K562 (cell line): ENCODE measurements at regions not wholly inside any gene's neighbourhood (a gene's known extent, or its start where the extent isn't known, plus 50 kb on each side); places are given as distances from the start of the nearest gene placed in this dataset.
A peak's percentile ranks its signal among the peaks of the same experiment; 100 is the strongest.

Source experiments
- ARHGAP35 ChIP-seq: fragments of 450-650 bp; IDR thresholded peaks from 2 replicates; pipeline ENCODE4 v1.6.1; 2018; ENCODE audit not compliant: partially characterized antibody
- ARID2 ChIP-seq: fragments of 450-650 bp; IDR thresholded peaks from 2 replicates; pipeline ENCODE4 v1.6.1; 2017; ENCODE audit warnings: antibody characterized with exemption, mild to moderate bottlenecking
- ARNT ChIP-seq, 2 experiments: fragments of 450-650 bp; IDR thresholded peaks; 2 replicates each; pipeline ENCODE4 v1.6.1; 2016; ENCODE audit warnings: mild to moderate bottlenecking in 1 of 2
- CBX2 ChIP-seq: fragments of 200-600 bp; sonication (generic); IDR thresholded peaks from one replicate; pipeline ENCODE4 v1.6.1; 2012; ENCODE audit warnings: mild to moderate bottlenecking, low read length, inconsistent platforms; ENCODE audit not compliant: insufficient read depth, poor library complexity, severe bottlenecking
- CREB1 ChIP-seq, 2 experiments: sonication (generic) in 1 of 2; formaldehyde crosslinking in 1 of 2; IDR thresholded peaks; 2 replicates each; pipeline versions ENCODE4 v1.6.1 to v1.8.0; 2012 to 2022; ENCODE audit warnings: inconsistent platforms in 1 of 2, mild to moderate bottlenecking in 1 of 2, missing genetic modification reagents in 1 of 2, moderate library complexity in 1 of 2
- FOXJ2 ChIP-seq: fragments of 200-800 bp; sonication (Bioruptor generic); IDR thresholded peaks from 2 replicates; pipeline ENCODE4 v1.6.1; 2016; ENCODE audit warnings: missing genetic modification characterization, missing compliant biosample characterization
- MCM5 ChIP-seq: fragments of 450-650 bp; IDR thresholded peaks from 2 replicates; pipeline ENCODE4 v1.6.1; 2016; ENCODE audit warnings: low read depth
- NCOA1 ChIP-seq: fragments of 450-650 bp; IDR thresholded peaks from 2 replicates; pipeline ENCODE4 v1.6.1; 2016; ENCODE audit warnings: low read depth
- NRF1 ChIP-seq, 2 experiments: fragments of 450-650 bp; IDR thresholded peaks in 1 of 2; conservative IDR thresholded peaks in 1 of 2; 2 replicates each; pipeline ENCODE4 v1.6.1; 2014; ENCODE audit warnings: mild to moderate bottlenecking in 2 of 2
- PHF8 ChIP-seq: fragments of 200-600 bp; sonication (generic); IDR thresholded peaks from 2 replicates; pipeline ENCODE4 v1.6.1; 2012; ENCODE audit warnings: mixed run types, mild to moderate bottlenecking, inconsistent platforms, low read length, moderate library complexity, borderline replicate concordance
- PRPF4 ChIP-seq: fragments of 200-400 bp; formaldehyde crosslinking; IDR thresholded peaks from one replicate; pipeline ENCODE4 v1.6.1; 2017; ENCODE audit warnings: low read length, low read depth, mild to moderate bottlenecking; ENCODE audit not compliant: insufficient read depth, poor library complexity, severe bottlenecking
- RBFOX2 ChIP-seq: fragments of 200-400 bp; formaldehyde crosslinking; IDR thresholded peaks from 2 replicates; pipeline ENCODE4 v1.6.1; 2017; ENCODE audit warnings: low read depth, mild to moderate bottlenecking, low read length, moderate library complexity
- TARDBP ChIP-seq: fragments of 450-650 bp; IDR thresholded peaks from 2 replicates; pipeline ENCODE4 v1.6.1; 2016
- TCF7L2 ChIP-seq: fragments of 150-350 bp; IDR thresholded peaks from 2 replicates; pipeline ENCODE4 v1.6.1; 2016; ENCODE audit warnings: low read depth, mild to moderate bottlenecking, low read length, moderate library complexity
- THRAP3 ChIP-seq: fragments of 450-650 bp; IDR thresholded peaks from 2 replicates; pipeline ENCODE4 v1.6.1; 2016; ENCODE audit warnings: mild to moderate bottlenecking, inconsistent platforms, borderline replicate concordance
- ZNF124 ChIP-seq: sonication (generic); formaldehyde crosslinking; IDR thresholded peaks from 2 replicates; pipeline ENCODE4 v1.8.1; 2022; ENCODE audit warnings: missing genetic modification reagents
- ZNF212 ChIP-seq: fragments of 450-650 bp; formaldehyde crosslinking; IDR thresholded peaks from 2 replicates; pipeline ENCODE4 v1.4.0; 2020; ENCODE audit warnings: mild to moderate bottlenecking
- TF ChIP-seq, protein P1 (sequence below): fragments of 250-450 bp; sonication (Bioruptor Pico); IDR thresholded peaks from 2 replicates; pipeline ENCODE4 v1.4.0; 2020; ENCODE audit warnings: borderline replicate concordance
- TF ChIP-seq, protein P2 (sequence below): fragments of 450-650 bp; formaldehyde crosslinking; IDR thresholded peaks from 2 replicates; pipeline ENCODE4 v1.4.0; 2020; ENCODE audit warnings: mild to moderate bottlenecking, mixed read lengths
- TF ChIP-seq, protein P3 (sequence below), 3 experiments: IDR thresholded peaks in 2 of 3; conservative IDR thresholded peaks in 1 of 3; 2 replicates each; pipeline ENCODE4 v1.5.1; 2011 to 2012; ENCODE audit warnings: low read length in 3 of 3, mild to moderate bottlenecking in 3 of 3, control low read depth in 2 of 3, improper control_type of control experiment in 1 of 3, inconsistent platforms in 1 of 3, low read depth in 1 of 3, mixed read lengths in 1 of 3, moderate library complexity in 1 of 3; ENCODE audit not compliant: insufficient read depth in 2 of 3
- TF ChIP-seq, protein P4 (sequence below): fragments of 250-450 bp; sonication (Bioruptor Pico); IDR thresholded peaks from 2 replicates; pipeline ENCODE4 v1.9.0; 2021; ENCODE audit warnings: mild to moderate bottlenecking

DNA sequence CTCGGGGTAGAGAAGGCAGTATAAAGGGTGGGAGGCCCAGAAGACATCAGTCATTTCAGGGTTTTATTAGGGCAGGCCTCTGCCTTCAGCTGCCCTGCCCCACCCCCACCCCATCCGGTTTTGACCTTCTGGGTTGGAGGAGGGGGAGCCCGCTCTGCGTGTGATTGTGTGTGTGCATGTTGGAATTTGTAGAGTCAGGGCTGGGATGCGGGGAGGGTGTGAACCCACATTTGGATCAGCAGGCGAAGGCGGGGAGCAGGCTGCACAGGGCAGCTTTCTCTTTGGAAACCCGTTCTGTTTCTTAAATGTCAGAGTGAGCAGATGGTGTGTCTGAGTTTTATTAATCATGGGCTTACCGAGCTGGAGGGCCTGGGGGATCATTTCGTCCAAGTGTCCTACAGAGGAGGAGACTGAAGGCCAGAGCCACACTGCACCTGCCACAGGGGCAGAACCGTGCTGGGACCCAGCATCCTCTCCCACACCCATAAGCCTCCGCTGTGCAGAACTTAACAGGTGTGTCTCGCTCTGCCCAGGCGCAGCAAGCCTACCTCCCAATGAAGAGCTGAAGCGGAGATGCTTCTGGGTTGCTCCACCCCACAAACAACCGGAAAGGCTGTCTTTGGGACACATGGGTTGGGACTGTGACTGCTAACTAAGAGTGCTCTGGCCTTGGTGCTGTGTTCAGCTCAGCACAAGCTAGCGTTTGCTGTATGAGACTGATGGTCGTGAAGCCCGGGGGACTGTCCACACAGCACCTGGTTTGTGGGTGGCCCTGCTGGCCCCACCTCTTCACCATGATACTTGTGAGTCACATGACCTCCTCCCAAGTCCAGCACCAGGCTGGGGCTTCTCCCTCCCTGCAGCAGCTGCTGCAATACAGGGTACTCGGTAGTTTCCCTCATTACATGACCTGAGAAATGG is 70.9 kb upstream of the GSE1 start (continued):
- TF ChIP-seq TCF7L2 (no peak), ZNF124 (CRISPR knock-in tag) (no peak), TARDBP (no peak), MCM5 (no peak), ARHGAP35 (no peak), CREB1 (IDR thresholded peaks at IDR 0.05) (no peak), CREB1 (CRISPR knock-in tag; IDR thresholded peaks at IDR 0.05) (no peak), NCOA1 (no peak), ZNF212 (no peak), RBFOX2 (no peak), ARID2 (no peak), FOXJ2 (peak; percentile 39; the same call in 1 of the 2 replicates), CBX2 (no peak), PHF8 (no peak), THRAP3 (no peak), NRF1 (conservative IDR thresholded peaks at IDR 0.05 in 1 of 2, IDR thresholded peaks at IDR 0.05 in 1 of 2) (0 out of 4 replicates have a peak, but pooled peaks of 1 of the 2 experiments have one; percentile 15), PRPF4 (no peak), ARNT (IDR thresholded peaks at IDR 0.05) (no peak)
- TF ChIP-seq, protein P1, sequence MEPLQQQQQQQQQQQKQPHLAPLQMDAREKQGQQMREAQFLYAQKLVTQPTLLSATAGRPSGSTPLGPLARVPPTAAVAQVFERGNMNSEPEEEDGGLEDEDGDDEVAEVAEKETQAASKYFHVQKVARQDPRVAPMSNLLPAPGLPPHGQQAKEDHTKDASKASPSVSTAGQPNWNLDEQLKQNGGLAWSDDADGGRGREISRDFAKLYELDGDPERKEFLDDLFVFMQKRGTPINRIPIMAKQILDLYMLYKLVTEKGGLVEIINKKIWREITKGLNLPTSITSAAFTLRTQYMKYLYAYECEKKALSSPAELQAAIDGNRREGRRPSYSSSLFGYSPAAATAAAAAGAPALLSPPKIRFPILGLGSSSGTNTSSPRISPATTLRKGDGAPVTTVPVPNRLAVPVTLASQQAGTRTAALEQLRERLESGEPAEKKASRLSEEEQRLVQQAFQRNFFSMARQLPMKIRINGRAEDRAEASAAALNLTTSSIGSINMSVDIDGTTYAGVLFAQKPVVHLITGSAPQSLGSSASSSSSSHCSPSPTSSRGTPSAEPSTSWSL (CRISPR knock-in tag) = no peak
- TF ChIP-seq, protein P2, sequence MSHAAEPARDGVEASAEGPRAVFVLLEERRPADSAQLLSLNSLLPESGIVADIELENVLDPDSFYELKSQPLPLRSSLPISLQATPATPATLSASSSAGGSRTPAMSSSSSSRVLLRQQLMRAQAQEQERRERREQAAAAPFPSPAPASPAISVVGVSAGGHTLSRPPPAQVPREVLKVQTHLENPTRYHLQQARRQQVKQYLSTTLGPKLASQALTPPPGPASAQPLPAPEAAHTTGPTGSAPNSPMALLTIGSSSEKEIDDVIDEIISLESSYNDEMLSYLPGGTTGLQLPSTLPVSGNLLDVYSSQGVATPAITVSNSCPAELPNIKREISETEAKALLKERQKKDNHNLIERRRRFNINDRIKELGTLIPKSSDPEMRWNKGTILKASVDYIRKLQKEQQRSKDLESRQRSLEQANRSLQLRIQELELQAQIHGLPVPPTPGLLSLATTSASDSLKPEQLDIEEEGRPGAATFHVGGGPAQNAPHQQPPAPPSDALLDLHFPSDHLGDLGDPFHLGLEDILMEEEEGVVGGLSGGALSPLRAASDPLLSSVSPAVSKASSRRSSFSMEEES (CRISPR knock-in tag) = peak; percentile 98
- TF ChIP-seq, protein P3, sequence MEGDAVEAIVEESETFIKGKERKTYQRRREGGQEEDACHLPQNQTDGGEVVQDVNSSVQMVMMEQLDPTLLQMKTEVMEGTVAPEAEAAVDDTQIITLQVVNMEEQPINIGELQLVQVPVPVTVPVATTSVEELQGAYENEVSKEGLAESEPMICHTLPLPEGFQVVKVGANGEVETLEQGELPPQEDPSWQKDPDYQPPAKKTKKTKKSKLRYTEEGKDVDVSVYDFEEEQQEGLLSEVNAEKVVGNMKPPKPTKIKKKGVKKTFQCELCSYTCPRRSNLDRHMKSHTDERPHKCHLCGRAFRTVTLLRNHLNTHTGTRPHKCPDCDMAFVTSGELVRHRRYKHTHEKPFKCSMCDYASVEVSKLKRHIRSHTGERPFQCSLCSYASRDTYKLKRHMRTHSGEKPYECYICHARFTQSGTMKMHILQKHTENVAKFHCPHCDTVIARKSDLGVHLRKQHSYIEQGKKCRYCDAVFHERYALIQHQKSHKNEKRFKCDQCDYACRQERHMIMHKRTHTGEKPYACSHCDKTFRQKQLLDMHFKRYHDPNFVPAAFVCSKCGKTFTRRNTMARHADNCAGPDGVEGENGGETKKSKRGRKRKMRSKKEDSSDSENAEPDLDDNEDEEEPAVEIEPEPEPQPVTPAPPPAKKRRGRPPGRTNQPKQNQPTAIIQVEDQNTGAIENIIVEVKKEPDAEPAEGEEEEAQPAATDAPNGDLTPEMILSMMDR (IDR thresholded peaks at IDR 0.05 in 2 of 3, conservative IDR thresholded peaks at IDR 0.05 in 1 of 3; ENCODE audit: insufficient read depth in 2 of 3, low read depth in 1 of 3, low read length in 3 of 3) = no peak
- TF ChIP-seq, protein P4, sequence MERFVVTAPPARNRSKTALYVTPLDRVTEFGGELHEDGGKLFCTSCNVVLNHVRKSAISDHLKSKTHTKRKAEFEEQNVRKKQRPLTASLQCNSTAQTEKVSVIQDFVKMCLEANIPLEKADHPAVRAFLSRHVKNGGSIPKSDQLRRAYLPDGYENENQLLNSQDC = no peak
